Mesenchymal stem cell (in vitro differentiated cells and primary cell): ENCODE measurements at regions not wholly inside any gene's neighbourhood (a gene's known extent, or its start where the extent isn't known, plus 50 kb on each side); places are given as distances from the start of the nearest gene placed in this dataset.

Experiments
- DNase-seq: peaks from one replicate; pipeline ENCODE4 v3.0.0-alpha.2; 2013
- H2AFZ ChIP-seq: one replicate; pipeline ENCODE4 v1.6.1; 2013; ENCODE audit warnings: low read depth, mild to moderate bottlenecking, control low read depth, inconsistent platforms, low read length, moderate library complexity
- H2AK5ac ChIP-seq: 2 replicates; pipeline ENCODE4 v1.6.1; 2013; ENCODE audit warnings: low read length, moderate library complexity, mild to moderate bottlenecking, inconsistent platforms; ENCODE audit not compliant: severe bottlenecking
- H2BK120ac ChIP-seq: one replicate; pipeline ENCODE4 v1.6.1; 2013; ENCODE audit warnings: low read depth, mild to moderate bottlenecking, inconsistent platforms, low read length, moderate library complexity
- H2BK12ac ChIP-seq, 2 experiments: one replicate each; pipeline ENCODE4 v1.6.1; 2013; ENCODE audit warnings: inconsistent platforms in 2 of 2, low read length in 2 of 2, mild to moderate bottlenecking in 2 of 2, moderate library complexity in 2 of 2, control low read depth in 1 of 2
- H2BK15ac ChIP-seq: one replicate; pipeline ENCODE4 v1.6.1; 2013; ENCODE audit warnings: mild to moderate bottlenecking, low read depth, inconsistent platforms; ENCODE audit not compliant: poor library complexity, severe bottlenecking
- H2BK5ac ChIP-seq: 2 replicates; pipeline ENCODE4 v1.6.1; 2013; ENCODE audit warnings: low read depth, mild to moderate bottlenecking, low read length, control low read depth, inconsistent platforms; ENCODE audit not compliant: poor library complexity, severe bottlenecking
- H3K14ac ChIP-seq, 2 experiments: one replicate each; pipeline ENCODE4 v1.6.1; 2013; ENCODE audit warnings: inconsistent platforms in 2 of 2, low read length in 2 of 2, control low read depth in 1 of 2, mild to moderate bottlenecking in 1 of 2, moderate library complexity in 1 of 2
- H3K18ac ChIP-seq, 2 experiments: one replicate each; pipeline ENCODE4 v1.6.1; 2013; ENCODE audit warnings: inconsistent platforms in 2 of 2, low read length in 2 of 2, control low read depth in 1 of 2, low read depth in 1 of 2, mild to moderate bottlenecking in 1 of 2
- H3K23ac ChIP-seq, 2 experiments: one replicate each; pipeline ENCODE4 v1.6.1; 2013; ENCODE audit warnings: inconsistent platforms in 2 of 2, low read length in 2 of 2, mild to moderate bottlenecking in 2 of 2, moderate library complexity in 2 of 2, control low read depth in 1 of 2
- H3K27ac ChIP-seq: 2 replicates; pipeline ENCODE4 v1.5.1; 2013; ENCODE audit warnings: mild to moderate bottlenecking, moderate library complexity, low read length, control low read depth, inconsistent platforms; ENCODE audit not compliant: poor library complexity, severe bottlenecking
- H3K27me3 ChIP-seq, 2 experiments: 2 replicates each; pipeline versions ENCODE4 v1.6.1 to v1.7.0; 2013; ENCODE audit warnings: low read length in 2 of 2, mild to moderate bottlenecking in 2 of 2, moderate library complexity in 2 of 2, control low read depth in 1 of 2, inconsistent platforms in 1 of 2; ENCODE audit not compliant: control insufficient read depth in 1 of 2, insufficient read depth in 1 of 2
- H3K36me3 ChIP-seq, 2 experiments: 2 replicates each; pipeline versions ENCODE4 v1.6.1 to v1.7.0; 2013; ENCODE audit warnings: low read length in 2 of 2, control low read depth in 1 of 2, inconsistent platforms in 1 of 2, low read depth in 1 of 2, mild to moderate bottlenecking in 1 of 2; ENCODE audit not compliant: insufficient read depth in 2 of 2, control insufficient read depth in 1 of 2
- H3K4ac ChIP-seq, 2 experiments: one replicate each; pipeline ENCODE4 v1.6.1; 2013; ENCODE audit warnings: inconsistent platforms in 2 of 2, low read length in 2 of 2, mild to moderate bottlenecking in 2 of 2, moderate library complexity in 2 of 2, control low read depth in 1 of 2, low read depth in 1 of 2
- H3K4me1 ChIP-seq: 2 replicates; pipeline ENCODE4 v1.6.1; 2013; ENCODE audit warnings: low read depth, low read length, control low read depth; ENCODE audit not compliant: control insufficient read depth, insufficient read depth
- H3K4me2 ChIP-seq: 2 replicates; pipeline ENCODE4 v1.6.1; 2013; ENCODE audit warnings: low read length, mild to moderate bottlenecking, inconsistent platforms; ENCODE audit not compliant: poor library complexity, severe bottlenecking
- H3K4me3 ChIP-seq, 2 experiments: 2 replicates each; pipeline versions ENCODE4 v1.5.1 to v1.7.0; 2013; ENCODE audit warnings: low read length in 2 of 2, mild to moderate bottlenecking in 2 of 2, control low read depth in 1 of 2, low read depth in 1 of 2; ENCODE audit not compliant: insufficient read depth in 1 of 2
- H3K79me1 ChIP-seq: replicated peaks from 2 replicates; pipeline ENCODE4 v1.6.1; 2013; ENCODE audit warnings: mild to moderate bottlenecking, control low read depth, low read length, inconsistent platforms; ENCODE audit not compliant: poor library complexity, severe bottlenecking
- H3K9ac ChIP-seq: 2 replicates; pipeline ENCODE4 v1.7.0; 2013; ENCODE audit warnings: mild to moderate bottlenecking, low read length, moderate library complexity
- H3K9me3 ChIP-seq: 2 replicates; pipeline ENCODE4 v1.7.0; 2013; ENCODE audit warnings: mild to moderate bottlenecking, low read length; ENCODE audit not compliant: control insufficient read depth
- H4K8ac ChIP-seq: one replicate; pipeline ENCODE4 v1.6.1; 2013; ENCODE audit warnings: inconsistent platforms, mild to moderate bottlenecking, low read length, moderate library complexity
- H4K91ac ChIP-seq: one replicate; pipeline ENCODE4 v1.6.1; 2013; ENCODE audit warnings: mild to moderate bottlenecking, low read length, inconsistent platforms
- WGBS: methylation state at CpG from one replicate; pipeline ENCODE4 v1.1.7; 2013; ENCODE audit warnings: mixed read lengths; 5-methylcytosine and 5-hydroxymethylcytosine counted together

DNA sequence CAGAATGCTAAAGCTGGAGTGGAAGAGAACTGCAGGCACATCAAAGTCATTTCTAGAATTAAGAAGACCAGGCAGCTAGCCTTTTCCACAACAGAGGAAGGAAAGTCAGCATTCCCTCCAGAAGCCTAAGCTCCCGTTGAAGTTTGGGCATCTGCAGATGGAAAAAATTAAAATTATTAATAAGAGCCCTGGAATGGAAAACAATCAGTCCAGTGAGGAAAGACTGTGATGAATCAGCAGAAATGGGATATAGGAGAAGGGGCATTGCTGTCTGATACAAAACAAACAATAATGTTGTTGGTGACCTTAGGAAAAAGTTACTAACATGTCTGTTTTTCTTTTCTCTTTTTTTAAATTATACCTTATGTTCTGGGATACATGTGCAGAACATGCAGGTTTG lies 450.7 kb upstream of the SLC14A2 start:
- Histone ChIP-seq H3K9ac (no peak overlapping the region), H2BK15ac (no peak overlapping the region), H2AK5ac (no peak overlapping the region), H2BK5ac (no peak overlapping the region), H2BK12ac (no peak overlapping the region), H3K18ac (no peak overlapping the region), H3K4me3 (no peak overlapping the region), H3K4me2 (no peak overlapping the region), H3K4ac (no peak overlapping the region), H3K14ac (no peak overlapping the region), H4K91ac (no peak overlapping the region), H3K27me3 (no peaks in the 10 kb centered on the region), H3K23ac (no peak overlapping the region), H3K79me1 (no peaks in the 10 kb centered on the region), H4K8ac (no peak overlapping the region), H3K36me3 (no peaks in the 10 kb centered on the region), H3K4me1 (peaks cover 4% of the 10 kb centered on the region), H3K9me3 (no peaks in the 10 kb centered on the region), H2BK120ac (no peak overlapping the region), H3K27ac (no peak overlapping the region), H2AFZ (no peak overlapping the region)
- 92% methylated on average over 1 of the region's 1 CpG for WGBS
- no peak for DNase-seq

DNA sequence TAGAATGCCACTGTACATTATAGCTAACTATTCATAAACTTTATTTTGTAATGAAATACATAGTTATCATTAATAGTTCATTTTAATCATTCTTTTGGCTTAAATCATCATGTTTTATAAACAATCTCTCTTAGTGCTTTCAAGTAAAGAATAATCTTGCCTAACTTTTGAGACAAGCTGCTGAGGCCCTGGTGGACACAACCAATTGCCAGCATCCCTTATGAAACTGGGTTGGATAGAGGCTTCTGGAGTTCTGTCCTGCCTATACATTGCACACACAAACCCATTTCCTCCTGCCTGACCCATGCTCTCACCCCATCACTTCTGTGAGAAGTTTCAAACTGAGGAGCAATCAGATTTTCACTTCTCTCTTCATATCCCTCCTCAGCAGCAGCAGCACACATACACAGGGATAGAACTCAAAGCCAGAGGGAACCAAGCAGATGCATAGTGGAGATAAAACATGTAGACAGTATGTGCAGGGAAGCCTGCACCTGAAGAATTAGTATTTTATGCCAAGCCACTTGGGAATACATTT lies 450.0 kb upstream of the SLC14A2 start:
- Histone ChIP-seq H4K8ac (no peak overlapping the region), H3K79me1 (no peaks in the 10 kb centered on the region), H2BK120ac (no peak overlapping the region), H4K91ac (no peak overlapping the region), H2AFZ (no peak overlapping the region), H3K9me3 (no peaks in the 10 kb centered on the region), H3K27ac (no peak overlapping the region), H3K27me3 (no peaks in the 10 kb centered on the region), H3K4me2 (no peak overlapping the region), H3K14ac (no peak overlapping the region), H3K4me1 (peaks cover 4% of the 10 kb centered on the region), H2AK5ac (no peak overlapping the region), H3K18ac (peak overlapping the region in 1 of 2 experiments; percentile 18), H2BK15ac (no peak overlapping the region), H3K23ac (no peak overlapping the region), H3K9ac (no peak overlapping the region), H3K36me3 (no peaks in the 10 kb centered on the region), H3K4me3 (no peak overlapping the region), H3K4ac (no peak overlapping the region), H2BK5ac (no peak overlapping the region), H2BK12ac (no peak overlapping the region)
- no peak for DNase-seq

DNA sequence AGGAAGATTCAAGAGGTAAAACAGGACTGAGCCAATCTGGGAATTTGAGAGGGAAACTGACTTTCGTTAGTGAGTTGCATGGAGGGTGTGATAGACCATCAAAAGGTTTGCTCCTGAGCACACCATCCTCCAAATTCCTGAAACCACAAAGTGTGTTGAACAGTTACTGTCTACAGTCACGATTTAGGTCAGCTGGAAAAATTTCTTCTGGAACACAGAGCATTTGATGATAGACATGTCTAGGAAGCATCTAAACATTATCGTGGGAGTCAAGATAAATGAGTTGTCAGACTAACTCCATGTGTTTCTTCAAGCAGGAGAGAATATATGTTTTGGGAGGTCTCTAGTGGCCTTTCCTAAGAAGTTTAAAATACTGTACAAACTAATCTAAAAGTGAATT lies 449.4 kb upstream of the SLC14A2 start:
- Histone ChIP-seq H3K4me2 (no peak overlapping the region), H2BK5ac (no peak overlapping the region), H2BK15ac (no peak overlapping the region), H2AFZ (no peak overlapping the region), H3K9ac (no peak overlapping the region), H4K91ac (no peak overlapping the region), H3K4me3 (no peak overlapping the region), H2BK12ac (peak overlapping the region in 1 of 2 experiments; percentile 88), H3K4ac (no peak overlapping the region), H4K8ac (no peak overlapping the region), H3K23ac (no peak overlapping the region), H3K27me3 (no peaks in the 10 kb centered on the region), H3K18ac (no peak overlapping the region), H2AK5ac (no peak overlapping the region), H2BK120ac (no peak overlapping the region), H3K9me3 (no peaks in the 10 kb centered on the region), H3K79me1 (no peaks in the 10 kb centered on the region), H3K14ac (no peak overlapping the region), H3K27ac (no peak overlapping the region), H3K36me3 (no peaks in the 10 kb centered on the region), H3K4me1 (peaks cover 4% of the 10 kb centered on the region)
- DNase-seq, result peak; percentile 20
- 64% methylated on average over 3 of the region's 3 CpGs for WGBS

DNA sequence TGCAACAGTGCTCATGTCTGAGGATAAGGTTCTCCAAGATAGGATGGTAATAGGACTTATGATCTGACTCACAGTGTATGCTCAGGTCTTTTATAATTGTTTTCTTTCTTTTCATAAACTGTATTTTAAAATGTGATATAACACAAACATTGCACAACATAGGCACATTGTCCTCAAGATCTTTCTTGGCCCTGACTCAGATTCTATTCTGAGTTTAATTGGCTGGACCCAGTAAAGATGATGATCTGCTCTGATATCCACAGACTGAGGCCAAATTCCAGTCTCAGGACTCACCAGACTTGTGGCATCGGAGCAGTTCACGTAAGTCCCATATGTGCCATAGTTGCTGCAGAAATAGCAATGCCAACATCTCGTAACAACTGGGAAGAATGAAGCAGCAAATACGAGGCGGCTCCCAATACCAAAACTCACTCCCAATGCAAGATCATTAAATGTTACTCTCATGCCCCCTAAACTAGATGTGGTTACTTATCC lies 448.9 kb upstream of the SLC14A2 start:
- no peak overlapping the region for H2BK15ac ChIP-seq
- WGBS, result 69% methylated on average over 5 of the region's 5 CpGs
- peak overlapping the region; percentile 33 for H4K8ac ChIP-seq
- no peak overlapping the region for H3K23ac ChIP-seq
- H4K91ac ChIP-seq, result peak overlapping the region; percentile 11
- H2BK12ac ChIP-seq, result peak overlapping the region; percentile 46 to 59
- H2BK5ac ChIP-seq, result no peak overlapping the region
- H3K79me1 ChIP-seq, result no peaks in the 10 kb centered on the region
- H2AFZ ChIP-seq, result no peak overlapping the region
- peak; percentile 76 for DNase-seq
- peak overlapping the region in 1 of 2 experiments; percentile 44 for H3K14ac ChIP-seq
- H2BK120ac ChIP-seq, result no peak overlapping the region
- no peak overlapping the region for H3K4me3 ChIP-seq
- peaks cover 4% of the 10 kb centered on the region for H3K4me1 ChIP-seq
- H3K27ac ChIP-seq, result no peak overlapping the region
- H3K27me3 ChIP-seq, result no peaks in the 10 kb centered on the region
- no peak overlapping the region for H3K4me2 ChIP-seq
- H2AK5ac ChIP-seq, result no peak overlapping the region
- no peaks in the 10 kb centered on the region for H3K36me3 ChIP-seq
- peak overlapping the region; percentile 44 for H3K9ac ChIP-seq
- H3K18ac ChIP-seq, result peak overlapping the region; percentile 16 to 28
- H3K9me3 ChIP-seq, result no peaks in the 10 kb centered on the region
- peak overlapping the region in 1 of 2 experiments; percentile 47 for H3K4ac ChIP-seq
